ENCODE measurements at regions not wholly inside any gene's neighbourhood (a gene's known extent, or its start where the extent isn't known, plus 50 kb on each side); places are given as distances from the start of the nearest gene placed in this dataset.

DNA sequence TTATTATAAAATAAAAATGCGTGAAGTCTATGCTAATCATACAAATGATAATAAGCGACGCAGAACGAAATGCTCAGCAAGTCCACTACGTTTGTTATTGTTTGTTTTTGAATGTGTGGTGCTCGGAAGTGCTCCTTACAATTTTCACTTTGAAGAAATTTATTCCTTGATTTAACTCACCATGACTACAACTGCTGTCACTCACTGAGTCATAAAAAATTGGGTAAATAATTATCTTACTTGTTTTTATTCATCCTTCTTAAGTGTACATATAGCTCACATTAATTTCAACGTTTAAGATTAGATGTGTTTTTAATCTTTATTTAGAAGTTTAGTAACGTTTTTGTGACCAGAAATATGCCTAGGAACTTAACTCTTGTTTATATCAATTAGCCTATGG is 66.7 kb upstream of the NANOGP8 start:
- TF ChIP-seq, protein P1, sequence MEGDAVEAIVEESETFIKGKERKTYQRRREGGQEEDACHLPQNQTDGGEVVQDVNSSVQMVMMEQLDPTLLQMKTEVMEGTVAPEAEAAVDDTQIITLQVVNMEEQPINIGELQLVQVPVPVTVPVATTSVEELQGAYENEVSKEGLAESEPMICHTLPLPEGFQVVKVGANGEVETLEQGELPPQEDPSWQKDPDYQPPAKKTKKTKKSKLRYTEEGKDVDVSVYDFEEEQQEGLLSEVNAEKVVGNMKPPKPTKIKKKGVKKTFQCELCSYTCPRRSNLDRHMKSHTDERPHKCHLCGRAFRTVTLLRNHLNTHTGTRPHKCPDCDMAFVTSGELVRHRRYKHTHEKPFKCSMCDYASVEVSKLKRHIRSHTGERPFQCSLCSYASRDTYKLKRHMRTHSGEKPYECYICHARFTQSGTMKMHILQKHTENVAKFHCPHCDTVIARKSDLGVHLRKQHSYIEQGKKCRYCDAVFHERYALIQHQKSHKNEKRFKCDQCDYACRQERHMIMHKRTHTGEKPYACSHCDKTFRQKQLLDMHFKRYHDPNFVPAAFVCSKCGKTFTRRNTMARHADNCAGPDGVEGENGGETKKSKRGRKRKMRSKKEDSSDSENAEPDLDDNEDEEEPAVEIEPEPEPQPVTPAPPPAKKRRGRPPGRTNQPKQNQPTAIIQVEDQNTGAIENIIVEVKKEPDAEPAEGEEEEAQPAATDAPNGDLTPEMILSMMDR (conservative IDR thresholded peaks at IDR 0.05) = no peak
- no peak for TF ChIP-seq ZFX (IDR thresholded peaks at IDR 0.05)
- H3K27ac ChIP-seq = no peak overlapping the region

DNA sequence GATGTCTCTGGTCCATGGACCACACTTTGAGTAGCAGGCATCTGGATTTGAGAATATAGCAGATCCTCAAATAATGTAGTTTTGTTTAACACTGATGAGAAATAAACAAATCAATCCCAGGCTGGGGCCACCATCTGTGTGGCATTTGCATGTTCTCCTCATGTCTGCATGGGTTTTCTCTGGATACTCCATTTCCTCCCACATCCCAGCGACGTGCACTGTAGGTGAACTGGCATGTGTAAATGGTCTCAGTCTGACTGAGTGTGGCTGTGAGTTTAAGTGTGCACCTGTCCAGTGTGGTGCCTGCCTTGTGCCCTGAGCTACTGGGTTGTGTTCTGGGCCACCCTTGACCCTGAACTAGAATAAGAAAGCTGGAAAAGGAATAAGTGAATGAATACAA is 66.3 kb upstream of the NANOGP8 start:
- TF ChIP-seq ZFX (IDR thresholded peaks at IDR 0.05) = no peak
- TF ChIP-seq, protein P1 (conservative IDR thresholded peaks at IDR 0.05) = no peak
- no peak overlapping the region for H3K27ac ChIP-seq

DNA sequence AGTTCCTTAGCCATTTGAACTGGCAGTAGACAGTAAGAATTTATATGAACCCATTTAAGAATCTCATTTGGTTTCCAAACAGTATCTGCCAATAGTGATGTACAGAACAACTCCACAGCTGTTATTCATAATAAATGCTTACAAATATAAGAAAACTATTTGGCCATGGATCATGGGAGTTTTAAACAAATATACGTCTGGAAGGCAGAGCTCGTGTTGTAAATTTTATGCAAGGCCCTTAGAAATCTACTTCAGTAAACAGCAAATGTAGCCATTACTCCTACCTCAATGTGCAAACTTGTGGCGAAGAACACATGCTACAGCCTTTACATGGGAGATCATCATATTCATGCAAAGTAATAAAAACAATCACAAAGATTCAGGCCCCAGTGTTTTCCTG is 65.3 kb upstream of the NANOGP8 start:
- TF ChIP-seq, protein P1 (conservative IDR thresholded peaks at IDR 0.05) = no peak
- no peak for TF ChIP-seq ZFX (IDR thresholded peaks at IDR 0.05)

DNA sequence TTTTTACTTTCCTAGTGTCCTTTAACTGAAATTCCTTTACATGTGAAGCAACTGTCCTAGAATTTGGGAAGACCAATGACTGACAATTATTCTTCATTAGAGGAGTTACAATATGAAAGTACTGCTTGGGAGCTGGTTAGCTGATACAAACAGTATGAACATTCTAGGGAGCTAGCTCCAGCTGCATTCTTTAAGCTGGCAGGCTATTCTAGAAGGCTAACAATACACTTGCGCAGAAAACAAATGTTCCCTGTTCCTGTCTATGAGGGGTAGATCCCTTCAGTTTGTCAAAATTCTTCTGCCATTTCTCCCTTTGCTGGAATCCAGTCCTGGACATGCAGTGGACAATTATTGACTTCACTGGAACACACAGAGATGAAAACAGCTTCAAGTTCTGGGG is 60.2 kb upstream of the NANOGP8 start:
- no peak overlapping the region for H3K27ac ChIP-seq
- TF ChIP-seq, protein P1 (conservative IDR thresholded peaks at IDR 0.05) = no peak
- no peak for TF ChIP-seq ZFX (IDR thresholded peaks at IDR 0.05)

More for the DNA sequence above, 65.3 kb upstream of the NANOGP8 start:
- no peak overlapping the region for H3K27ac ChIP-seq

DNA sequence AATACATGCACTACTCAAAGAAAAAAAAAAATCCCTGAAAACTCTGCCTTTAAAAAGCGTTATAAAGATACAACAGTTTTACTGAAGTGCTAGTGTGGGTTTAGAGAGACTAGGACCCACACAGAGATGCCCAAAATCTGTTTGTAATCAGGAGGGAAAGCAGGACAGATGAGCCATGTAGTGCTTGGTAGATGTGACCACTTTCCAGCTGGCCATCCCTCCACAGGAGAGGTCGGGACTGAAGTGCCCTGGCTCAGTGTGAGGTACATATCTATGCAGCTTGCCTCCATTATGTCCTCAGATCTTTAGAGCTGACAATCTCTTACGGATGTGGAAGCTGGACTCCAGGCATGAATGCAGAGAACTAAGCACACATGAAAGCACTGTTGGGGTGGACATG is 57.5 kb upstream of the NANOGP8 start:
- no peak overlapping the region for H3K27ac ChIP-seq
- TF ChIP-seq, protein P1 (conservative IDR thresholded peaks at IDR 0.05) = no peak
- TF ChIP-seq ZFX (IDR thresholded peaks at IDR 0.05) = no peak

DNA sequence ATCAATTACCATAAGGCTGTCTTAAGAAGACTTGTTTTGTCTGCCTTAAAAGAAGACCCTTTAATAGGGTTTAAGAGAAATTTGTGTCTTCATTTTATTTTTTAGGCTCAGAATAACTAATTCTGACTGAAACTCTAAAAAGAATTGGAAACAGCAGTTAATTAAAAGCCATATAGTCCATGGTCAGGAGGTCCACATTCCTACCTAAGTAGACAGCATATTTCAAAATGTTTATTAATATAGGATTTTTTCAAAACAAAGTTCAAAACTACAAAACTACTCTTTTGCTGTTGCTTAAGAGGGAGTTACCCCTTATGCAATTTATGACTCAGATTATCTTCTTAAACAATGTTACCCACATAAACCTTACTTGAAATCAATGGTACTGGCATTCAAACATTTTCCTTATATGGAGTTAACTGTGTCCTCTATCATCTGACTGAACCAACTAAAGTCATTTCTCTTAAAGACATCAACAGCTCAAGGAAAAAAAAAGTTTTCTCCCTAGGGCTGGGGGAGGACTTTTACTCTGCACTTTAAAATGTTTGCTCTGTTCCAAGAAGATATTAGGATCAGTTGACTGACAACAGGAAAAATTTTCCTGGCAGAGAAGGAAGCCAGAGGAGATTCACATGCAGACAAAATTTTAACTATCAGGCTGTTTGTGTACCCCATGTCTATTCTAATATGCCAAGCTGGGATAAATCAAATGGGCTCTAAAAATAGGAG is 56.8 kb upstream of the NANOGP8 start:
- H3K27ac ChIP-seq = no peak overlapping the region
- no peak for TF ChIP-seq ZFX (IDR thresholded peaks at IDR 0.05)
- TF ChIP-seq, protein P1 (conservative IDR thresholded peaks at IDR 0.05) = no peak

DNA sequence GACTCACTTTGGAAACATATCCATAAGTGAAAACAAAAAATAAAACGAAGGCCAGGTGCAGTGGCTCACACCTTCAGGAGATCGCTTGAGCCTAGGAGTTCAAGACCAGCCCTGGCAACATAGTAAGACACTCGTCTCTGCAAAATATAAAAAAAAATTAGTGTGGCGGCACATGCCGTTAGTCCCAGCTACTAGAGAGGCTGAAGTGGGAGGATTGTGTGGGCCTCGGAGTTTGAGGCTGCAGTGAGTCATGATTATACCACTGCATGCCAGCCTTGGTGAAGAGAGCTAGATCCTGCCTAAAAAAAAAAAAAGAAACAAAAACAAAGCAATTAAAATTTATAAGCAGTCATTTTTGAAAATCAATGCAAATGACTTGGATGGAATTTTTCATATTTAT is 54.7 kb upstream of the NANOGP8 start:
- no peak overlapping the region for H3K27ac ChIP-seq
- TF ChIP-seq ZFX (IDR thresholded peaks at IDR 0.05) = no peak
- TF ChIP-seq, protein P1 (conservative IDR thresholded peaks at IDR 0.05) = no peak
